GM12872 (cell line): ENCODE measurements at regions not wholly inside any gene's neighbourhood (a gene's known extent, or its start where the extent isn't known, plus 50 kb on each side); places are given as distances from the start of the nearest gene placed in this dataset.

Experiments used
- TF ChIP-seq, protein P1 (sequence below): IDR thresholded peaks from 3 replicates; pipeline ENCODE4 v1.5.1; 2011; ENCODE audit warnings: low read depth, mild to moderate bottlenecking, low read length, moderate library complexity; ENCODE audit not compliant: insufficient read depth

GRCh38 chr6:132227904-132228303 lies 173.4 kb downstream of the MOXD1 start:
- TF ChIP-seq, protein P1, sequence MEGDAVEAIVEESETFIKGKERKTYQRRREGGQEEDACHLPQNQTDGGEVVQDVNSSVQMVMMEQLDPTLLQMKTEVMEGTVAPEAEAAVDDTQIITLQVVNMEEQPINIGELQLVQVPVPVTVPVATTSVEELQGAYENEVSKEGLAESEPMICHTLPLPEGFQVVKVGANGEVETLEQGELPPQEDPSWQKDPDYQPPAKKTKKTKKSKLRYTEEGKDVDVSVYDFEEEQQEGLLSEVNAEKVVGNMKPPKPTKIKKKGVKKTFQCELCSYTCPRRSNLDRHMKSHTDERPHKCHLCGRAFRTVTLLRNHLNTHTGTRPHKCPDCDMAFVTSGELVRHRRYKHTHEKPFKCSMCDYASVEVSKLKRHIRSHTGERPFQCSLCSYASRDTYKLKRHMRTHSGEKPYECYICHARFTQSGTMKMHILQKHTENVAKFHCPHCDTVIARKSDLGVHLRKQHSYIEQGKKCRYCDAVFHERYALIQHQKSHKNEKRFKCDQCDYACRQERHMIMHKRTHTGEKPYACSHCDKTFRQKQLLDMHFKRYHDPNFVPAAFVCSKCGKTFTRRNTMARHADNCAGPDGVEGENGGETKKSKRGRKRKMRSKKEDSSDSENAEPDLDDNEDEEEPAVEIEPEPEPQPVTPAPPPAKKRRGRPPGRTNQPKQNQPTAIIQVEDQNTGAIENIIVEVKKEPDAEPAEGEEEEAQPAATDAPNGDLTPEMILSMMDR, result no peak

GRCh38 chr6:132224943-132225342 lies 176.3 kb downstream of the MOXD1 start:
- TF ChIP-seq, protein P1, result no peak

DNA sequence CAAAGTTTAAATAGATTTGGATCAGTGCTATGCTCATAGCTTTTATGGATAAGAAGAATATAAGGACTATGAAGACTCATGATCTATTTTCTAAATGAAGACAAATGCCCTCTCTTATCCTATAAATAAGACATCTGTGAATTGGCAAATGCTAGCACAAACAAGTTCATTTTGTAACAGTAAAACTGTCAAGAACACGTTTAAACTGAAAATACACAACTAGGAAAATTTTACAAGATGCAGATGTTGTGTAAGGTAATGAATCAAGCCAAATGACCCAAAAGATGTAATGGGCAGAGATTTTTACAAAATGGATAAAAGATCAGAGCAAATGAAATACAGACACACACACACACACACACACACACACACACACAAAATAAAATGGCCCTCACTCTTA lies 180.5 kb downstream of the MOXD1 start:
- TF ChIP-seq, protein P1, result no peak

GRCh38 chr6:132219901-132220300 lies 181.4 kb downstream of the MOXD1 start:
- TF ChIP-seq, protein P1, result no peak

DNA sequence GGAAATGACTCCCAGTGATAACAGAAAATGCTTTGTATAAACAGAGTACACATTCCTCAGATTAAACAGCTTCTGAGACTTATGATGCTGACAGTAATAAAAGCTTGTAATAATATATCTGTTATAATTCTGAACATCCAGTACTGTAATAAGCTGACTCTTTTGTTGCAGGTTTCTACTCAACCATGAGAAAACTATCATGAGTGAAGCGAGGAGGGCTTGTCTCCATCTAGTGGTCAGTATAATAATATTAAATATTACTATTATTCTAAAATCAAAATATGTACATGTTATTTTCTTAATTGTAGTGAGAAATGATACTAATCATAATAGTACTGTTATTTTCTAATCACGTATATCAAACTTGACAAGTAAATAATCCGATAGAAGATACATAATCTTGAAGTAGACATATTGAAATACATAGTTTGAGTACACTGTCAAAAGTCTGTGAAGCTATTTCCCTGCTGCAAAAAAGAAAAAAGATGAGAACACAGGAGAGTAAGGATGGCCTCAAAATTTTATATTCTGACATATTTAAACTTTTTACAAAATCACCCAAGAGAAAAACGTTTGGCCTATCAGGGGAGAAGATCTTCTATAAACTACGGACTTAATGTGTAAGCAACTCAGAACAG lies 183.1 kb downstream of the MOXD1 start:
- TF ChIP-seq, protein P1, result no peak; the same call in 2 of the 3 replicates

DNA sequence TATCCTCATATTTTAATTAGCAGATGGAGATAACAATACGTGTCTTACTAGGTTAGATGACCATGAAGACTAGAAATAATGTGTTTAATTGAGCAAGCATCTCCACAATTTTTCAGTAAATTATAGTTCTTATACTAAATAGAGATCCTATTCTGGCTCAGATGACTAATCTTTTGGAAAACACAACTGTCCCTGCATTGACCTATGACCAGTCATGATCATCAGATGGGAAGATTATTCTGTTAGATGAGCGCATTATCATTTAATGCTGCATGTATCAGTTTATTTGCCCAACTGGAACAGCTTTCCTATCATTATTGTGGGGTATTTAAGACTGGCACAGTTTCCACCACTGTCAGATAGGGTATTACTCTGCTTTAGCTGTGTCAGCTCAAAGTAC lies 185.5 kb downstream of the MOXD1 start:
- TF ChIP-seq, protein P1, result no peak

DNA sequence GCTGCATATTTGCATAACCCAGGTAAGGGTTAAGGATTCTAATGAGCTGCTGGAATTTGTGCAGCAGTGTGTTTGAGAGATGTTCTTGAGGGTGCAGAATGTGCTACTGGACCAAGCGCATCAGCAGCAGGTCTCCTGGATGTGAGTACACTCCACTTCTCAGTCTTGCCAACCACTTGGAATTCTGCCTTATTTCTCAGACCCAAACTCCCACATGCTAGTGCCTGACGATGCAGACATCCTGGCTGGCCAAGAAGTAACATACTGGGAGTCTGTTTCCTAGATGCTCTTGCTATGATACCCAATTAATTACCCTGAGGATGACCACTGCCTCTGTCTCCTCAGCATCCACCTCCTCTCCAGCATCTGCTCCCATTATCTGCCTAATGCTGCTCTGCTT lies 186.6 kb downstream of the MOXD1 start:
- TF ChIP-seq, protein P1, result no peak

GRCh38 chr6:132213732-132214131 lies 187.5 kb downstream of the MOXD1 start:
- TF ChIP-seq, protein P1, result no peak
